Mucosa of descending colon (tissue), 3 donors: ENCODE measurements at regions not wholly inside any gene's neighbourhood (a gene's known extent, or its start where the extent isn't known, plus 50 kb on each side); places are given as distances from the start of the nearest gene placed in this dataset.

Experiments
- ATAC-seq: fragments of 200-7000 bp; cut with Tn5 transposase; one replicate; pipeline ENCODE4 v1.9.1; 2020; ENCODE audit warnings: mild to moderate bottlenecking, moderate library complexity
- DNase-seq, 3 donors: peaks; one replicate each; pipeline ENCODE4 v3.0.0-alpha.2; 2020
- H3K36me3 ChIP-seq: fragments of 200-600 bp; one replicate; pipeline ENCODE4 v1.8.0; 2021; ENCODE audit warnings: low read depth, mild to moderate bottlenecking
- H3K4me1 ChIP-seq: fragments of 200-600 bp; one replicate; pipeline ENCODE4 v1.8.0; 2021; ENCODE audit warnings: low read depth, mild to moderate bottlenecking
- H3K4me3 ChIP-seq: fragments of 200-600 bp; one replicate; pipeline ENCODE4 v1.8.0; 2021; ENCODE audit warnings: mild to moderate bottlenecking
- H3K9me3 ChIP-seq: fragments of 200-600 bp; one replicate; pipeline ENCODE4 v1.8.0; 2021; ENCODE audit warnings: mild to moderate bottlenecking
- intact Hi-C, 2 donors: fragments of 100-400 bp; cut with DNase I in 1 of 2; cut with micrococcal nuclease in 1 of 2; formaldehyde crosslinking; loops; one replicate each; pipeline versions ENCODE4 v1.11.0 to v1.11.1; 2022; cut with DNase I, micrococcal nuclease
- TF ChIP-seq, protein P1 (sequence below): fragments of 200-600 bp; IDR thresholded peaks from one replicate; pipeline ENCODE4 v1.8.0; 2022; ENCODE audit warnings: antibody characterized with exemption, mild to moderate bottlenecking
- donor health status: DM: no; HTN: no; CAD: no; lungs with moderate emphysema.
- donor health status: DM: no; HTN: no; CAD: no.
- donor health status: DM: no; HTN: yes; CAD: no.

DNA sequence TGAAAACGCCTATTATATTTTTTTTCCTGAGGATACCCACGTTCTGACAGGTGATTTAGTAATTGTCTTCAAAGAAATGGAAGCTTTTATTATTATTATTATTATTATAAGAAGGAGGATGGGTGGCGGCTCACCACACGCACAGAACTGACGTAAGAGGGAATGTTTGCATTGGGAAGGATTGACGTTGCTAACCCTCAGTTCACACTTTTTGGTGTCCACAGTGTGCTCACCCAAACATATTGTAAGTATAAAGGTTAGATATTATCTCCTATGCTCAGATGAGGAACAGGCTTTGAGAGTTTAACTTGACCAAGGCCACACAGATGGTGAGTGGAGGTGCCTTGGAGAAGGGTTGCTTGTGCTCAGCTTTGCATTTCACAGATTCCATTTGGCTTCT, 533.5 kb upstream of the TBL1XR1 start:
- no peaks in the 10 kb centered on the region for H3K9me3 ChIP-seq
- no peak overlapping the region for H3K4me3 ChIP-seq
- no peaks in the 10 kb centered on the region for H3K36me3 ChIP-seq
- DNase-seq (no peak), ATAC-seq (no peak)
- H3K4me1 ChIP-seq: no peaks in the 10 kb centered on the region
- TF ChIP-seq, protein P1, sequence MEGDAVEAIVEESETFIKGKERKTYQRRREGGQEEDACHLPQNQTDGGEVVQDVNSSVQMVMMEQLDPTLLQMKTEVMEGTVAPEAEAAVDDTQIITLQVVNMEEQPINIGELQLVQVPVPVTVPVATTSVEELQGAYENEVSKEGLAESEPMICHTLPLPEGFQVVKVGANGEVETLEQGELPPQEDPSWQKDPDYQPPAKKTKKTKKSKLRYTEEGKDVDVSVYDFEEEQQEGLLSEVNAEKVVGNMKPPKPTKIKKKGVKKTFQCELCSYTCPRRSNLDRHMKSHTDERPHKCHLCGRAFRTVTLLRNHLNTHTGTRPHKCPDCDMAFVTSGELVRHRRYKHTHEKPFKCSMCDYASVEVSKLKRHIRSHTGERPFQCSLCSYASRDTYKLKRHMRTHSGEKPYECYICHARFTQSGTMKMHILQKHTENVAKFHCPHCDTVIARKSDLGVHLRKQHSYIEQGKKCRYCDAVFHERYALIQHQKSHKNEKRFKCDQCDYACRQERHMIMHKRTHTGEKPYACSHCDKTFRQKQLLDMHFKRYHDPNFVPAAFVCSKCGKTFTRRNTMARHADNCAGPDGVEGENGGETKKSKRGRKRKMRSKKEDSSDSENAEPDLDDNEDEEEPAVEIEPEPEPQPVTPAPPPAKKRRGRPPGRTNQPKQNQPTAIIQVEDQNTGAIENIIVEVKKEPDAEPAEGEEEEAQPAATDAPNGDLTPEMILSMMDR: no peak
- intact Hi-C loops: no loop called here

DNA sequence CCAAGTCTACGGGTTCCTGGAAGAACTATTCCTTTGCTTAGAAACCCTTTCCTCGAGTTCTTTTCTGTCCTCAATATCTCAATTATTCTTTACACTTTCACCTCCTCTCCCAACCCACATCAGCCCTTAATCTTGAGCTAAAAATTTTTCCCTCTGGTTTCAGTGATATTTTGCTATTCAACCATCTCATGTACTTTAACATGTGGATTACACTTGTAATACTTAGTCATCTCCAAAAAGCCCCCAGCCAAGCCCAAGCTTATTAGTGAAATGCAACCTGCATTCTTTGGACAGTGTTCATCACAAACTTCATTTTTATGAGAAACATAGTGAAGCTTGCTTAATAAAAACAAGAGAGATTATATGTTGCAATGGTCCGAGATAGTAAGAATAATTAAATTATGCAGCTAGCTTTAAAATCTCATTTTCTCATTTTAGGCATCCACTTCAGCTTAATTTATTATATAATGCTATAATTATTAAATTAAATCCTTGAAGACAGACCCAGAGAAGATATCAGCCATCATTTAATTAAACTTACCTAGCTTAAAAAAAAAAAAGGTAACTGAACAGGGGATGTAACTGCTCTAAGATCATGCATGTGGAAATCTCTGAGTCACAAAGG, 534.5 kb upstream of the TBL1XR1 start:
- ATAC-seq (no peak), DNase-seq (no peak)
- TF ChIP-seq, protein P1: no peak
- H3K4me3 ChIP-seq: no peak overlapping the region
- no peaks in the 10 kb centered on the region for H3K9me3 ChIP-seq
- intact Hi-C loops: no loop called here
- no peaks in the 10 kb centered on the region for H3K4me1 ChIP-seq
- no peaks in the 10 kb centered on the region for H3K36me3 ChIP-seq

- ATAC-seq (no peak), DNase-seq (no peak)
- Histone ChIP-seq H3K9me3 (no peaks in the 10 kb centered on the region), H3K36me3 (no peaks in the 10 kb centered on the region), H3K4me1 (no peaks in the 10 kb centered on the region), H3K4me3 (no peak overlapping the region)
- intact Hi-C loops: no loop called here
- TF ChIP-seq, protein P1: no peak
Measured at GRCh38 chr3:177733233-177733632, 536.0 kb upstream of the TBL1XR1 start.

DNA sequence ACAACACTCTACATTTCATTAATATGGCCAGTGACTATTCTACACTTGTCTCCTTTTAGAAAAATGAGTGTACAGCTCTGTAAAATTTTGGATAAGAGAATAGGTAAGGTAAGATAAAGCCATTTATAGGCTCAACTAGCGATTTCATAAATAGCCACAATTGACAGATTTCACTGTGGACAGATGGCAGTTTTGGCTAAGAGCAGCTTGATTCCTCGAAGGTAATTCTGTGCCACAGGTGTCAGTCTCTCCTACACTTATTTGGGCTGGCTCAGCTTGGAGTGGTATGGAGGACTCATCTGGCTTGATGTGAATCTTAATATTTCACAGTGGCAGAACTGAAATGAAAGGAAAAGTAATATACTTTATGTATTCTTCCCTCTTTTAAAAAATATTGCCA, 536.7 kb upstream of the TBL1XR1 start:
- DNase-seq (no peak), ATAC-seq (no peak)
- H3K36me3 ChIP-seq: no peaks in the 10 kb centered on the region
- no peak overlapping the region for H3K4me3 ChIP-seq
- no peaks in the 10 kb centered on the region for H3K9me3 ChIP-seq
- TF ChIP-seq, protein P1: no peak
- intact Hi-C loops: no loop called here
- H3K4me1 ChIP-seq: no peaks in the 10 kb centered on the region

GRCh38 chr3:177735431-177735830, 538.1 kb upstream of the TBL1XR1 start:
- Histone ChIP-seq H3K9me3 (no peaks in the 10 kb centered on the region), H3K36me3 (no peaks in the 10 kb centered on the region), H3K4me1 (no peaks in the 10 kb centered on the region), H3K4me3 (no peak overlapping the region)
- DNase-seq: no peak
- TF ChIP-seq, protein P1: no peak
- intact Hi-C loops: no loop called here
- no peak for ATAC-seq

GRCh38 chr3:177739461-177739860, 542.2 kb upstream of the TBL1XR1 start:
- Histone ChIP-seq H3K4me1 (no peaks in the 10 kb centered on the region), H3K36me3 (no peaks in the 10 kb centered on the region), H3K9me3 (no peaks in the 10 kb centered on the region), H3K4me3 (no peak overlapping the region)
- no peak for ATAC-seq
- TF ChIP-seq, protein P1: no peak
- intact Hi-C loops: no loop called here
- no peak for DNase-seq
